Brain microvascular endothelial cell (primary cell): ENCODE measurements at regions not wholly inside any gene's neighbourhood (a gene's known extent, or its start where the extent isn't known, plus 50 kb on each side); places are given as distances from the start of the nearest gene placed in this dataset.

ENCODE experiments used
- DNase-seq: peaks from one replicate; pipeline ENCODE4 v3.0.0-alpha.2; 2020
- H3K27ac ChIP-seq: fragments of 250-450 bp; sonication (Bioruptor Pico); 2 replicates; pipeline ENCODE4 v1.5.1; 2020; ENCODE audit warnings: mild to moderate bottlenecking, moderate library complexity
- H3K27me3 ChIP-seq: fragments of 250-450 bp; sonication (Bioruptor Pico); replicated peaks from 2 replicates; pipeline ENCODE4 v1.5.1; 2020; ENCODE audit warnings: mild to moderate bottlenecking
- H3K36me3 ChIP-seq: fragments of 250-450 bp; sonication (Bioruptor Pico); replicated peaks from 2 replicates; pipeline ENCODE4 v1.5.1; 2020; ENCODE audit warnings: mild to moderate bottlenecking
- H3K4me3 ChIP-seq: 2 replicates; pipeline ENCODE4 v1.5.1; 2011; ENCODE audit warnings: low read depth, mild to moderate bottlenecking, control low read depth, low read length, moderate library complexity
- in situ Hi-C: cut with HindIII; loops from 2 replicates; pipeline ENCODE4 v1.10.0; 2017; ENCODE audit warnings: low sequenced_read_pairs, low pct_ligation_motif_present
- TF ChIP-seq, protein P1 (sequence below): IDR thresholded peaks from 2 replicates; pipeline ENCODE4 v1.5.1; 2011; ENCODE audit warnings: low read depth, mild to moderate bottlenecking, moderate library complexity, low read length, control low read depth, inconsistent platforms; ENCODE audit errors: missing control alignments

DNA sequence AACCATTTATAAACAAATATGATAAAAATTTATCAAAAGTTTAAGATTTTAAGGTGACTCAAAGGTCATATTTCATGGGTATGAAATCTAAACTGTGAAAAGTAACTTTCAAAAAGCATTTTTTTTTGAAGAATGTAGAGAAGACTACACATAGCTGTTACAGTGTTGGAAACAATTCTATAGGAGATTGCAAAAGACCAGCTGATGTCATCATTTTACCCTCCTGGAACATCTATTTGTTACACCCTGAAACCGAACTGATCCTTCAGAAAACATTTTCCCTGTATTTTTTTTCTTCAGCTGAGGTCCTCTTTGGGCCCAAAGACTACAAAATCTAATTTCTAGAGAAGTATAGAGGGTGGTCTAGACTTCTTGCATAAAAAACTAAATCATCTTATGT, 297.5 kb upstream of the FERMT1 start:
- Histone ChIP-seq H3K4me3 (no peak overlapping the region), H3K36me3 (no peaks in the 10 kb centered on the region), H3K27me3 (no peaks in the 10 kb centered on the region), H3K27ac (no peak overlapping the region)
- in situ Hi-C loops = no loop called here
- TF ChIP-seq, protein P1, sequence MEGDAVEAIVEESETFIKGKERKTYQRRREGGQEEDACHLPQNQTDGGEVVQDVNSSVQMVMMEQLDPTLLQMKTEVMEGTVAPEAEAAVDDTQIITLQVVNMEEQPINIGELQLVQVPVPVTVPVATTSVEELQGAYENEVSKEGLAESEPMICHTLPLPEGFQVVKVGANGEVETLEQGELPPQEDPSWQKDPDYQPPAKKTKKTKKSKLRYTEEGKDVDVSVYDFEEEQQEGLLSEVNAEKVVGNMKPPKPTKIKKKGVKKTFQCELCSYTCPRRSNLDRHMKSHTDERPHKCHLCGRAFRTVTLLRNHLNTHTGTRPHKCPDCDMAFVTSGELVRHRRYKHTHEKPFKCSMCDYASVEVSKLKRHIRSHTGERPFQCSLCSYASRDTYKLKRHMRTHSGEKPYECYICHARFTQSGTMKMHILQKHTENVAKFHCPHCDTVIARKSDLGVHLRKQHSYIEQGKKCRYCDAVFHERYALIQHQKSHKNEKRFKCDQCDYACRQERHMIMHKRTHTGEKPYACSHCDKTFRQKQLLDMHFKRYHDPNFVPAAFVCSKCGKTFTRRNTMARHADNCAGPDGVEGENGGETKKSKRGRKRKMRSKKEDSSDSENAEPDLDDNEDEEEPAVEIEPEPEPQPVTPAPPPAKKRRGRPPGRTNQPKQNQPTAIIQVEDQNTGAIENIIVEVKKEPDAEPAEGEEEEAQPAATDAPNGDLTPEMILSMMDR = no peak
- DNase-seq = no peak

DNA sequence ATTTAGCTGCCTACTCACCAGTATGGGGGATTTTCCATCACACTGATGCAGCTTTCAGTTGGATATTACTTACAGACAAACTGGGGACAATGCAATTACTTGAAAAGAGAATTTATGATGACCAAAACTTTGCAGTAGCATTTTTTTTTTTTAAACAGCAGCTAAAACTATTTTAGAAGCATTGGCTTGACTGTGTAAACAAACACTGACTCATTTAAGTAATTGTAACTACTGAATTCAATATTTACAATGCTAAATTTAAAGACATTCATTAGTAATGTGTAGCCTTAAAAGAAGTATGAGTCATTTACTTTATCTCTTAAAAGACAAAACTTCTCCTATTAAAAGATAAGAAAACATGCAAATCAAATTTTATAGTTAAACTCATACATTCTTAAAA, 295.9 kb upstream of the FERMT1 start:
- DNase-seq = no peak
- H3K27ac ChIP-seq = no peak overlapping the region
- H3K4me3 ChIP-seq = no peak overlapping the region
- in situ Hi-C loops = no loop called here
- no peaks in the 10 kb centered on the region for H3K27me3 ChIP-seq
- TF ChIP-seq, protein P1 = no peak
- H3K36me3 ChIP-seq = no peaks in the 10 kb centered on the region

DNA sequence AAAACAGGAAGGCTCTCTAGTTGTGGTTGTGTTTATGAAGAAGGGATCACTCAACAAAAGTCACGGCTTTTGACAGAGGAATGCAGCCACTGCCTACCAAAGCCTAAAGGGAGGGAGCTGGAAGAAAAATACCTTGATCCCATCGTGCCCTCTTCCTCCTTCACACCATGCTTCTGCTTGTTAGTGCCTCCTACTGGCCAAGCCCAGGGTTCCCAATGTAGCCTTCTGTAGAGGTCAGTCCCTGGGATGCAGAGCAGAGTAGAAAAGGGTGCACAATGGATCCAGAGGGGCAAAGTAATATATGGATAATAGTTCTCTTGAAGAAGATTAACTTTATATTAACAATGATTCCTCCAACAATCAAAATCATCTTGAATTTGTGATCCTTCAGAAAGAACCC, 293.5 kb upstream of the FERMT1 start:
- no peak overlapping the region for H3K27ac ChIP-seq
- H3K27me3 ChIP-seq = no peaks in the 10 kb centered on the region
- no peak overlapping the region for H3K4me3 ChIP-seq
- TF ChIP-seq, protein P1 = peak; percentile 8
- in situ Hi-C loops = no loop called here
- no peak for DNase-seq
- no peaks in the 10 kb centered on the region for H3K36me3 ChIP-seq

DNA sequence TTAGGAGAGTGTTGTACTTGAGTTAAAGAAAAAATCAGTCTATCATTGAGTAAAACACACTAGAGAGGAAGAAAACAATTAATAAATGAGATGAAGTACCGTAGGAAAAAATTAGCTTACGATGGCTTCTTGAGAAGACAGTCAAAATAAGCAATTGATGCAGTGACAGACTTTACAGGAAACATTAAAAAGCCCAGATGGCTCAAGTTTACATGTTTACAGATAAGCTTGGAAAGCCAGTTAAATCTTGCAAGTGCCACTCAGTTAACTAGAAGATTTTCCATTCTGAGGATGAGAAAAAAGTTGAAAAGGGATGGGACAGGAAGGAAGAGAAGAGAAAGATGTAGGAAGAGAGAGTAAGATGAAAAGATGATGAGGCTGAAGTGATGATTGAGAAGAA, 288.8 kb upstream of the FERMT1 start:
- H3K4me3 ChIP-seq = no peak overlapping the region
- no peaks in the 10 kb centered on the region for H3K27me3 ChIP-seq
- TF ChIP-seq, protein P1 = no peak
- H3K36me3 ChIP-seq = no peaks in the 10 kb centered on the region
- DNase-seq = no peak
- in situ Hi-C loops = no loop called here
- H3K27ac ChIP-seq = no peak overlapping the region

DNA sequence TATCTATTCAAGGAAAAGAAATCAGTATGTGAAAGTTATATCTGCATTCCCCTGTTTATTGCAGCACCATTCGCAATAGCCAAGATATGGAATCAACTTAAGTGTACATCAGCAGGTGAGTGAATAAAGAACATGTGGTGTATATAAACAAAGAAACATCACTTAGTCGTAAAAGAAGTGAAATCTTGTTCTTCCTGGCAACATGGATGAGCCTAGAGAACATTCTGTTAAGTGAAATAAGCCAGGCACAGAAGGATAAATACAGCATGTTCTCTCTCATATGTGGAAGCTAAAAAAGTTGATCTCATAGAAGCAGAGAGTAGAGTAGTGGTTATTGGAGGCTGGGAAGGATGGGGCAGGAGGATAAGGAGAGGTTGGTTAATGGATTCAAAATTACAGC, 287.9 kb upstream of the FERMT1 start:
- TF ChIP-seq, protein P1 = no peak
- Histone ChIP-seq H3K27ac (no peak overlapping the region), H3K36me3 (no peaks in the 10 kb centered on the region), H3K27me3 (no peaks in the 10 kb centered on the region), H3K4me3 (no peak overlapping the region)
- in situ Hi-C loops = no loop called here
- no peak for DNase-seq

DNA sequence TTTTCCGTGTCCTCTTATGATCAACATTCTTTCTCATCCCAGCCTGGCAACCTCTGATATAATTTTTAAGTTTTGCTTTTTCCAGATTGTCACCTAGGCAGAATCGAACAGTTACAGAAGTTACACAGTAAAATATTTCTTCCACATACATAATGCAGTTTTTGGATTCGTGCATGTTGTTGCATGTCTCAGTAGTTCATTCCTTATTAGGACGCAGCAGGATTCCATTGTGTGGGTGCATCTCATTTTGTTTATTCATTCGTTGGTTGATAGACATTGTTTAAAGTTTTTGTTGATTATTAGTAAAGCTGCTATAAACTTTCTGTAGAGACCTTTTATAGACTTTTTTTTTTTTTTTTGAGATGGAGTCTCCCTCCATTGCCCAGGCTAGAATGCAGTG, 284.3 kb upstream of the FERMT1 start:
- no peak for DNase-seq
- no peaks in the 10 kb centered on the region for H3K36me3 ChIP-seq
- in situ Hi-C loops = no loop called here
- no peak overlapping the region for H3K4me3 ChIP-seq
- no peaks in the 10 kb centered on the region for H3K27me3 ChIP-seq
- TF ChIP-seq, protein P1 = no peak
- H3K27ac ChIP-seq = no peak overlapping the region
